H9 (cell line): ENCODE measurements at regions not wholly inside any gene's neighbourhood (a gene's known extent, or its start where the extent isn't known, plus 50 kb on each side); places are given as distances from the start of the nearest gene placed in this dataset.

Experiments used
- DNase-seq: peaks from one replicate; pipeline ENCODE4 v3.0.0-alpha.2; 2017
- H2AFZ ChIP-seq: one replicate; pipeline ENCODE4 v1.6.1; 2013; ENCODE audit warnings: mild to moderate bottlenecking, low read length, control low read depth, moderate library complexity
- H2AK5ac ChIP-seq: 2 replicates; pipeline ENCODE4 v1.6.1; 2013; ENCODE audit warnings: low read length, control low read depth, mixed read lengths; ENCODE audit not compliant: insufficient read length
- H2BK120ac ChIP-seq: one replicate; pipeline ENCODE4 v1.6.1; 2013; ENCODE audit warnings: low read depth, mild to moderate bottlenecking, low read length, control low read depth, inconsistent platforms; ENCODE audit not compliant: poor library complexity, severe bottlenecking
- H2BK12ac ChIP-seq: 2 replicates; pipeline ENCODE4 v1.6.1; 2013; ENCODE audit warnings: low read length, control low read depth, mixed read lengths, low read depth; ENCODE audit not compliant: insufficient read length
- H2BK15ac ChIP-seq: 2 replicates; pipeline ENCODE4 v1.6.1; 2013; ENCODE audit warnings: low read depth, low read length, control low read depth
- H2BK20ac ChIP-seq: one replicate; pipeline ENCODE4 v1.6.1; 2013; ENCODE audit warnings: low read depth, mild to moderate bottlenecking, low read length, control low read depth, inconsistent platforms; ENCODE audit not compliant: poor library complexity, severe bottlenecking
- H2BK5ac ChIP-seq: 2 replicates; pipeline ENCODE4 v1.6.1; 2013; ENCODE audit warnings: low read length, control low read depth, mixed read lengths; ENCODE audit not compliant: insufficient read length
- H3K14ac ChIP-seq: 2 replicates; pipeline ENCODE4 v1.6.1; 2013; ENCODE audit warnings: low read length, control low read depth; ENCODE audit not compliant: insufficient read depth
- H3K18ac ChIP-seq: 2 replicates; pipeline ENCODE4 v1.6.1; 2013; ENCODE audit warnings: low read depth, mild to moderate bottlenecking, mixed read lengths, low read length, control low read depth; ENCODE audit not compliant: insufficient read length
- H3K23ac ChIP-seq: 2 replicates; pipeline ENCODE4 v1.6.1; 2013; ENCODE audit warnings: low read length, control low read depth, mixed read lengths, low read depth; ENCODE audit not compliant: insufficient read length
- H3K23me2 ChIP-seq: 2 replicates; pipeline ENCODE4 v1.6.1; 2013; ENCODE audit warnings: low read depth, mild to moderate bottlenecking, mixed read lengths, low read length, control low read depth; ENCODE audit not compliant: insufficient read length, poor library complexity, severe bottlenecking
- H3K27ac ChIP-seq: 2 replicates; pipeline ENCODE4 v1.5.1; 2013; ENCODE audit warnings: low read length, control low read depth, mixed read lengths, low read depth; ENCODE audit not compliant: insufficient read length
- H3K27me3 ChIP-seq: 2 replicates; pipeline ENCODE4 v1.6.1; 2013; ENCODE audit warnings: low read length, control low read depth, inconsistent platforms; ENCODE audit not compliant: insufficient read depth
- H3K4ac ChIP-seq: 2 replicates; pipeline ENCODE4 v1.6.1; 2013; ENCODE audit warnings: low read depth, mild to moderate bottlenecking, control low read depth, inconsistent platforms, low read length, moderate library complexity
- H3K4me1 ChIP-seq: 2 replicates; pipeline ENCODE4 v1.6.1; 2013; ENCODE audit warnings: low read length, control low read depth, inconsistent platforms; ENCODE audit not compliant: insufficient read depth
- H3K4me2 ChIP-seq: 2 replicates; pipeline ENCODE4 v1.6.1; 2013; ENCODE audit warnings: low read length, control low read depth, mixed read lengths; ENCODE audit not compliant: insufficient read length, insufficient read depth
- H3K56ac ChIP-seq: 2 replicates; pipeline ENCODE4 v1.6.1; 2013; ENCODE audit warnings: low read depth, mild to moderate bottlenecking, mixed read lengths, low read length, control low read depth; ENCODE audit not compliant: insufficient read length
- H3K79me1 ChIP-seq: 2 replicates; pipeline ENCODE4 v1.6.1; 2013; ENCODE audit warnings: low read depth, mild to moderate bottlenecking, moderate library complexity, low read length, control low read depth, inconsistent platforms; ENCODE audit not compliant: insufficient read depth, poor library complexity, severe bottlenecking
- H3K79me2 ChIP-seq: 2 replicates; pipeline ENCODE4 v1.6.1; 2013; ENCODE audit warnings: low read length, control low read depth, inconsistent platforms; ENCODE audit not compliant: insufficient read depth
- H3K9ac ChIP-seq: 2 replicates; pipeline ENCODE4 v1.6.1; 2013; ENCODE audit warnings: low read length, control low read depth, mixed read lengths; ENCODE audit not compliant: insufficient read length; ENCODE audit errors: extremely low read depth
- H3K9me3 ChIP-seq: one replicate; pipeline ENCODE4 v1.6.1; 2013; ENCODE audit warnings: low read depth, low read length, inconsistent platforms; ENCODE audit not compliant: control insufficient read depth
- H3T11ph ChIP-seq: one replicate; pipeline ENCODE4 v1.6.1; 2013; ENCODE audit warnings: mild to moderate bottlenecking, low read length, control low read depth, inconsistent platforms
- H4K20me1 ChIP-seq: one replicate; pipeline ENCODE4 v1.6.1; 2013; ENCODE audit not compliant: control insufficient read depth, insufficient read length, insufficient read depth
- H4K5ac ChIP-seq: 2 replicates; pipeline ENCODE4 v1.6.1; 2013; ENCODE audit warnings: low read depth, mild to moderate bottlenecking, mixed read lengths, low read length, control low read depth; ENCODE audit not compliant: insufficient read length
- H4K8ac ChIP-seq: replicated peaks from 2 replicates; pipeline ENCODE4 v1.6.1; 2013; ENCODE audit warnings: low read length, control low read depth, mixed read lengths, low read depth; ENCODE audit not compliant: insufficient read length
- H4K91ac ChIP-seq: 2 replicates; pipeline ENCODE4 v1.6.1; 2013; ENCODE audit warnings: low read depth, mild to moderate bottlenecking, moderate library complexity, mixed read lengths, low read length, control low read depth; ENCODE audit not compliant: insufficient read length
- H3K27ac Mint-ChIP-seq, 3 experiments: 2 replicates in 2 of 3; 3 replicates in 1 of 3; pipeline ENCODE4 v1.8.0; 2020 to 2021; ENCODE audit warnings: mixed read lengths in 3 of 3, mild to moderate bottlenecking in 1 of 3, moderate library complexity in 1 of 3
- H3K27me3 Mint-ChIP-seq: 2 replicates; pipeline ENCODE4 v1.8.0; 2021; ENCODE audit warnings: low read depth, mild to moderate bottlenecking, moderate library complexity, mixed read lengths
- H3K36me3 Mint-ChIP-seq, 3 experiments: 2 replicates in 2 of 3; 3 replicates in 1 of 3; pipeline ENCODE4 v1.8.0; 2020 to 2021; ENCODE audit warnings: low read depth in 3 of 3, mixed read lengths in 3 of 3; ENCODE audit not compliant: insufficient read depth in 1 of 3
- H3K4me1 Mint-ChIP-seq, 2 experiments: 2 replicates each; pipeline ENCODE4 v1.8.0; 2020; ENCODE audit warnings: mixed read lengths in 2 of 2
- H3K4me3 Mint-ChIP-seq, 2 experiments: 2 replicates in 1 of 2; 3 replicates in 1 of 2; pipeline ENCODE4 v1.8.0; 2020 to 2021; ENCODE audit warnings: mild to moderate bottlenecking in 2 of 2, mixed read lengths in 2 of 2, moderate library complexity in 1 of 2
- H3K9me3 Mint-ChIP-seq, 2 experiments: 2 replicates in 1 of 2; 3 replicates in 1 of 2; pipeline ENCODE4 v1.8.0; 2020; ENCODE audit warnings: mild to moderate bottlenecking in 2 of 2, mixed read lengths in 2 of 2, moderate library complexity in 1 of 2
- CTCF ChIP-seq: fragments of 200-600 bp; sonication (generic); conservative IDR thresholded peaks from 3 replicates; pipeline ENCODE4 v1.8.0; 2021; ENCODE audit warnings: antibody characterized with exemption, mild to moderate bottlenecking
- WGBS: extraction: QIAGEN DNeasy Blood & Tissue Kit; methylation state at CpG from one replicate; pipeline ENCODE4 v1.1.7; 2013; ENCODE audit warnings: missing lambda C conversion rate, low lambda C conversion rate, mixed read lengths; ENCODE audit not compliant: insufficient read length; ENCODE audit errors: extremely low coverage; 5-methylcytosine and 5-hydroxymethylcytosine counted together

- Histone ChIP-seq H2AK5ac (no peak overlapping the region), H3K9ac (no peak overlapping the region), H3T11ph (no peak overlapping the region), H3K23me2 (no peaks in the 10 kb centered on the region), H3K27me3 (no peaks in the 10 kb centered on the region), H4K5ac (no peak overlapping the region), H3K79me2 (no peaks in the 10 kb centered on the region), H3K4me1 (peaks cover 2% of the 10 kb centered on the region; the same call in 1 of the 2 replicates), H3K79me1 (no peaks in the 10 kb centered on the region), H3K18ac (no peak overlapping the region), H4K8ac (no peak overlapping the region), H3K9me3 (no peaks in the 10 kb centered on the region), H2BK12ac (no peak overlapping the region), H4K20me1 (no peaks in the 10 kb centered on the region), H3K14ac (no peak overlapping the region), H3K4me2 (no peak overlapping the region), H2BK15ac (no peak overlapping the region), H2BK120ac (no peak overlapping the region), H2AFZ (no peak overlapping the region), H3K27ac (no peak overlapping the region), H3K23ac (no peak overlapping the region), H3K56ac (no peak overlapping the region), H2BK5ac (no peak overlapping the region), H3K4ac (no peak overlapping the region), H2BK20ac (no peak overlapping the region), H4K91ac (no peak overlapping the region)
- no peak overlapping the region for H3K4me3 Mint-ChIP-seq
- no peak for DNase-seq
- peaks cover 0 to 5% (median 0%) of the 10 kb centered on the region in 3 experiments; a peak in 2 of 7 replicates for H3K36me3 Mint-ChIP-seq
- H3K27ac Mint-ChIP-seq, result no peak overlapping the region; a peak in 1 of 7 replicates
- H3K27me3 Mint-ChIP-seq, result peaks cover under 1% of the 10 kb centered on the region; the same call in 1 of the 2 replicates
- H3K9me3 Mint-ChIP-seq, result peaks cover 0 to 7% of the 10 kb centered on the region in 2 experiments; a peak in 1 of 5 replicates
- no CpG with 5 or more reads among the region's 4 CpGs for WGBS
- TF ChIP-seq CTCF, result no peak
- H3K4me1 Mint-ChIP-seq, result peaks cover 42 to 48% of the 10 kb centered on the region in 2 experiments
These were observed 73.4 kb upstream of the F3 start for GRCh38 chr1:94614996-94615395.
